Activated naive CD4-positive, alpha-beta T cell treated with anti-CD3 and anti-CD28 coated beads, Interleukin-2, amount 10 ng/mL, durations not matched to agents 7 days and 5 days (primary cell): ENCODE measurements at regions not wholly inside any gene's neighbourhood (a gene's known extent, or its start where the extent isn't known, plus 50 kb on each side); places are given as distances from the start of the nearest gene placed in this dataset.
A peak's percentile ranks its signal among the peaks of the same experiment; 100 is the strongest.

Experiments used
- CTCF ChIA-PET: fragments of 350-600 bp; sonication (Branson Sonifier 250); formaldehyde crosslinking; loops from one replicate; lab custom pipeline; 2021; ENCODE audit warnings: antibody characterized with exemption; lab: Charles Lee
- DNase-seq: peaks from one replicate; pipeline ENCODE4 v3.0.0-alpha.2; 2020
- H3K27ac Mint-ChIP-seq: one replicate; pipeline ENCODE4 v1.8.0; 2021; ENCODE audit warnings: mild to moderate bottlenecking, moderate library complexity, mixed read lengths
- H3K27me3 Mint-ChIP-seq: one replicate; pipeline ENCODE4 v1.8.0; 2021; ENCODE audit warnings: mild to moderate bottlenecking, mixed read lengths
- H3K36me3 Mint-ChIP-seq: one replicate; pipeline ENCODE4 v1.8.0; 2021; ENCODE audit warnings: mixed read lengths
- H3K4me1 Mint-ChIP-seq: one replicate; pipeline ENCODE4 v1.8.0; 2021; ENCODE audit warnings: mixed read lengths
- H3K4me3 Mint-ChIP-seq: one replicate; pipeline ENCODE4 v1.8.0; 2021; ENCODE audit warnings: mild to moderate bottlenecking, moderate library complexity, mixed read lengths
- H3K9me3 Mint-ChIP-seq: one replicate; pipeline ENCODE4 v1.8.0; 2021; ENCODE audit warnings: mixed read lengths

DNA sequence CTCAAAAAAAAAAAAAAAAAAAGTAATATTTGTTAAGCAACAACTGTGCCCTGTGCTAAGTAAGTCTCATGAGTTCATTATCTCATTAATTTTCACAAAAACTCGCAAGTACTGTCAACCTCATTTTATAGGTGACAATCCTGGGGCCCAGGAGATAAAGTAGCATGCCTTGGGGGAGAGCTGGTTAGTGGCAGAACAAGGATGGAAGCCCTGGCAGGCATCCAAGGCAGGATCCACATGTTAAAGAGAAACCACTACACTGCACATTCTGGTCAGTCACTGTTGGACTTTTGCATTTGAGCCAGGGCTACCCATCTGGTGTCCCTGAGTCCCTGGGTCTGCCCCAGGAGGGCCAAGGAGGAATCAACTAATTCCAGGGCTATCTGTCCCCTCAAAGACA, 54.6 kb downstream of the ZFP36L2 start:
- H3K27me3 Mint-ChIP-seq = peaks cover 4% of the 10 kb centered on the region
- CTCF ChIA-PET = interaction anchor here (0.7 to 6.0 kb wide), 10 partner anchors 9 to 56 kb away, joined by 3 to 88 read pairs (median 17); partner anchors contain the start of gene ZFP36L2
- DNase-seq = no peak
- peaks cover 93% of the 10 kb centered on the region for H3K4me1 Mint-ChIP-seq
- H3K4me3 Mint-ChIP-seq = peak overlapping the region; percentile 34
- H3K36me3 Mint-ChIP-seq = peaks cover 2% of the 10 kb centered on the region
- H3K9me3 Mint-ChIP-seq = no peaks in the 10 kb centered on the region
- peak overlapping the region; percentile 84 for H3K27ac Mint-ChIP-seq

DNA sequence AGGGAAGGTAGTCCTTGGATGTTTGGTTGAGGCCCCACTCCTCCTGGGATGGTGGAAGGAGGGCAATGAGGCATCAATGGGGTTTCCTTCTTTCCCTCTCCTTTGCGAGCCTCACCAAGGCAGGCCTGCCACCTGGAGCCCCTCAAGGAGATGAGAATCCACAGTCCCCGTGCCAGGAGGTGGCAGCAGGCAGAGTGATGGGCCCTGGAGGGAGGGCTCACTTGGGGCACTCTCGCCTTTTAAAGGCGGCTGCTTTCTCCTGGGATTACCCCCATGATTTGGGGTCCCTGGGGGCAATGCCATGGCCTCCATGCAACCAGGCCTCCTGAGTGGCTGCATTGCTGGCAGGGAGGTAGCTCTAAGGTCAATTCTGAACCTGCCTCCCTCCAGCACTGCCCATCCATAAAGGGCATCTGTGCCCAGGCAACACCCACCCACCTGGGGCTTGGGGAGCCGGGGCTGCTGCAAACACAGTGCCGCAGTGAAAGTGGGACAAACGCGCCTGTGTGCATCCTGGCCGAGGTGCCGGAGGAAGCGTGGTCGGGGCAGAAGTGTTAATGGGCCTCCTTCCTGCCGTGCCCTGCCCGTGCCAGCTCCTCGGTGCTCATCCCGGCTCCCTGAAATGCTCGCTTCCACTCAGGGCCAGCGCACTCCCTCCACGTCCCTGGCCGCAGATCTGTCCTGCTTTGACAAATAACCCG, 55.9 kb downstream of the ZFP36L2 start:
- H3K27me3 Mint-ChIP-seq = peaks cover 4% of the 10 kb centered on the region
- peak overlapping the region; percentile 95 for H3K27ac Mint-ChIP-seq
- peak overlapping the region; percentile 76 for H3K4me3 Mint-ChIP-seq
- H3K9me3 Mint-ChIP-seq = no peaks in the 10 kb centered on the region
- H3K36me3 Mint-ChIP-seq = peaks cover 2% of the 10 kb centered on the region
- CTCF ChIA-PET = interaction anchor here (0.7 to 6.0 kb wide), 20 partner anchors 8 to 256 kb away, joined by 3 to 88 read pairs (median 6); partner anchors contain the start of gene ZFP36L2
- H3K4me1 Mint-ChIP-seq = peaks cover 86% of the 10 kb centered on the region
- peak; percentile 47 for DNase-seq

- CTCF ChIA-PET = interaction anchor here (0.7 to 6.0 kb wide), 19 partner anchors 8 to 257 kb away, joined by 3 to 88 read pairs (median 6); partner anchors contain the start of gene ZFP36L2
- Mint-ChIP-seq H3K27me3 (peaks cover 4% of the 10 kb centered on the region), H3K4me3 (peak overlapping the region; percentile 76), H3K4me1 (peaks cover 86% of the 10 kb centered on the region), H3K27ac (peak overlapping the region; percentile 95), H3K36me3 (peaks cover 2% of the 10 kb centered on the region), H3K9me3 (no peaks in the 10 kb centered on the region)
- peak; percentile 83 for DNase-seq
These were observed 56.4 kb downstream of the ZFP36L2 start for GRCh38 chr2:43169987-43170386.

DNA sequence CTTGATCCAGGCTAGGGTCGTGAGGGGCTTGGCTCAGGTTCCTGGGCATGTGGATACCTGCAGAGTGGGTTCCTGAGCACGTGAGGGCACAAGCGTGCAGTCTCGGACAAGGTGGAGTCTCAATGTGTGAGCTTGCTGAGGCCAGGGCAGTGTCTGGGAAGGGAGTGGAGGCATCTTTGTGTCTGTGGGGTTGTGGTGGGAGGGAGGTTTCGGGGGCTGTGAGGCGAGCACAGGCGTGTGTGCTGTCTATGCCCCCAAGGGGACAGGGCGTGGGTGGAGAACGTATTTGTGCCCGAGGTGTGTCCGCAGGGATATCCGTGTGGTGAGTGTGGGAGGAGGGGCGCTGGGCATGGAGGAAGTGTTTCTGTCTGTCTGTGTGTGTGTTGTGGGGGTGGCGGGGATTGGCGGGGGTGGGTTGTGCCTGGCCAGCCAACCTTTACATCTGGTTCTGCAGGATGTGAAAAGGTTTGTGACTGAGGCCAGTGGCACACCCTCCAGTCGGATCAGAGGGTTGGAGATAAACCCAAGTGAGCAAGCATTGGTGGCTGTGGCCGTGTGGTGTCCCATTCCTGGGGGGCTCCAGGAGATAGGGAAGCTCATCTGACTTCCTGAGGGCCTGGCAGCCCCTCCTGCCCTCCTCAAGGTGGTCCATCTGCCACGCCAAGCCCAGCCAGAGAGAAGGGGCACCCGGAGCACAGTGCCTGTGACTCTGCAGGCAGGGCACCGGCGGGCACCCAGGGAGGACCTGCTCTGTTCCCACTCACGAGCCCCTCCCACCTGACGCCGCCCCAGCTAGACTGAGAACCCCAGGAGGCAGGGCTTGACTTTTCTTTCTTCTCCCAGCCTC, 57.1 kb downstream of the ZFP36L2 start:
- H3K9me3 Mint-ChIP-seq = no peaks in the 10 kb centered on the region
- peak; percentile 66 for DNase-seq

GRCh38 chr2:43168016-43168369, 58.4 kb downstream of the ZFP36L2 start:
- CTCF ChIA-PET = interaction anchor here (2.4 to 6.0 kb wide), 8 partner anchors 8 to 60 kb away, joined by 7 to 88 read pairs (median 26); partner anchors contain the start of gene ZFP36L2
- Mint-ChIP-seq H3K9me3 (no peaks in the 10 kb centered on the region), H3K27ac (peak overlapping the region; percentile 95), H3K4me1 (peaks cover 78% of the 10 kb centered on the region), H3K27me3 (peaks cover 4% of the 10 kb centered on the region), H3K36me3 (peaks cover 2% of the 10 kb centered on the region), H3K4me3 (peak overlapping the region; percentile 76)
- DNase-seq = no peak

More for the DNA sequence above, 57.1 kb downstream of the ZFP36L2 start:
- peak overlapping the region; percentile 95 for H3K27ac Mint-ChIP-seq
- H3K4me3 Mint-ChIP-seq = peak overlapping the region; percentile 76
- peaks cover 83% of the 10 kb centered on the region for H3K4me1 Mint-ChIP-seq
- peaks cover 4% of the 10 kb centered on the region for H3K27me3 Mint-ChIP-seq
- H3K36me3 Mint-ChIP-seq = peaks cover 2% of the 10 kb centered on the region
- CTCF ChIA-PET = interaction anchor here (0.9 to 6.0 kb wide), 17 partner anchors 9 to 59 kb away, joined by 3 to 88 read pairs (median 7); partner anchors contain the start of gene ZFP36L2

GRCh38 chr2:43165378-43166069, 60.9 kb downstream of the ZFP36L2 start:
- Mint-ChIP-seq H3K4me3 (no peak overlapping the region), H3K36me3 (no peaks in the 10 kb centered on the region), H3K9me3 (no peaks in the 10 kb centered on the region), H3K27ac (no peak overlapping the region), H3K27me3 (peaks cover 4% of the 10 kb centered on the region), H3K4me1 (peaks cover 77% of the 10 kb centered on the region)
- CTCF ChIA-PET = interaction anchor here (1.0 kb wide), 1 partner anchor 55 kb away, joined by 4 read pairs; no protein-coding TSS in a partner anchor
- DNase-seq = no peak

GRCh38 chr2:43164686-43165085, 61.7 kb downstream of the ZFP36L2 start:
- H3K27ac Mint-ChIP-seq = no peak overlapping the region

GRCh38 chr2:43163584-43164270, 62.7 kb downstream of the ZFP36L2 start:
- CTCF ChIA-PET = interaction anchor here (0.6 to 1.4 kb wide), 4 partner anchors 11 to 61 kb away, joined by 3 to 4 read pairs (median 3); no protein-coding TSS in a partner anchor
- DNase-seq = no peak
- H3K27ac Mint-ChIP-seq = no peak overlapping the region
- H3K4me1 Mint-ChIP-seq = peaks cover 77% of the 10 kb centered on the region
- H3K4me3 Mint-ChIP-seq = no peak overlapping the region
- H3K36me3 Mint-ChIP-seq = no peaks in the 10 kb centered on the region
- H3K9me3 Mint-ChIP-seq = no peaks in the 10 kb centered on the region
- no peaks in the 10 kb centered on the region for H3K27me3 Mint-ChIP-seq

More at GRCh38 chr2:43164686-43165085, 61.7 kb downstream of the ZFP36L2 start:
- no peak for DNase-seq
- no peaks in the 10 kb centered on the region for H3K9me3 Mint-ChIP-seq
- H3K27me3 Mint-ChIP-seq = no peaks in the 10 kb centered on the region
- CTCF ChIA-PET = interaction anchor here (1.0 kb wide), 2 partner anchors 49 to 56 kb away, joined by 3 to 4 read pairs; no protein-coding TSS in a partner anchor
- H3K4me1 Mint-ChIP-seq = peaks cover 77% of the 10 kb centered on the region
- H3K4me3 Mint-ChIP-seq = no peak overlapping the region
- no peaks in the 10 kb centered on the region for H3K36me3 Mint-ChIP-seq

DNA sequence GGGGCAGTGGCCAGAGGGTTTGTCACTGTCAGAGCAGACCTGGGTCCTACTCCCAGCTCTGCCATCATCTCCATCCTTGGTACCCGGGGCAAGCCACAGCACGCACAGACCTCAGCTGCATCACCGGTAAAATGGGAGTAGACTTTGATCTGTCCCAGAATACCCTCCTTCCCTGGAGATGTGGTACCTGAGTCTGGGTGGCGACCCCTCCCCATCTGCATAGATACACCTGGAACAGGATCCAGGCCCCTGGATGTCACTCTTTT, 64.0 kb downstream of the ZFP36L2 start:
- Mint-ChIP-seq H3K27me3 (no peaks in the 10 kb centered on the region), H3K27ac (no peak overlapping the region), H3K4me3 (no peak overlapping the region), H3K4me1 (peaks cover 77% of the 10 kb centered on the region), H3K36me3 (no peaks in the 10 kb centered on the region), H3K9me3 (no peaks in the 10 kb centered on the region)
- DNase-seq = no peak
- CTCF ChIA-PET = interaction anchor here (1.1 to 1.4 kb wide), 3 partner anchors 27 to 65 kb away, joined by 3 read pairs; no protein-coding TSS in a partner anchor

DNA sequence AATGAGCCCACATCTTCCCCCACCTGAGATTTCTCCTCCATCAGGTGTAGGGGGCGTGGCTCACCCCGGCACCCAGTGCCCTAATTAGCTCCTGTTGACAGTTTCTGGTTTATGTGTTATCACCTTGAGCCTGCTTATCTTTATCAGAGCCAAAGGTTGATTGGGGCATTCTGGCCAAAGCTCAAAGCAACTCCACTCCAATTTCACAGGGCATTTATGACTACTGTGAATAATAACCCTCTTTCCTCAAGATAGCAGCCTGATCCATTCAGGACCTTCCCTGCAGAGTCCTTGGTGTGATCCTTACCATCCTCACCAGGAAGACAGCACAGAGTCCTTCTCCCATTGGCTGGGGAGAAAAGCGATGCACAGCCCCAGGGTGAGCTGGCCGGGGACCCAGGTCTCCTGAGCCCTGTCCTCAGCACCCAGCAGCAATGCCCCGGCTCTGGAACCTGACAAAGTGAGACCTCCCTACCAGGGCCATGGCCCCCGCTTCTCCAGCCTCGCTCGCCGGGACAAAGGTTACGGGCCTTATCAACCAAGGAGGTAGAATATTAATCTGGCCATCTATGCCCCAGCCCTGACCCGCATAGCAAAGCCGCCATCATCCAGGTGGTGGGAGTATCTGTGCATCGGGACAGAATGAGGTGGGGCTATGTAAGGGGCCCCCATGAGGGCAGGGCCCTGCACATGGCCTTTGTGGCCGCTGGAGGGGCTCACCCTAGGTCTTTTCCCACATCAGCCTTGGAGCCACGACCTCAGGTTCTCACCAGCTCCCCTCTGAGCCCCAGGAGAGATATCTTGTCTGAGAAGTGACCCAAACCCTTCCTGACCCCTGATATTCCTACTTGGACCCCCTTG, 64.5 kb downstream of the ZFP36L2 start:
- Mint-ChIP-seq H3K27ac (peak overlapping the region; percentile 82), H3K9me3 (no peaks in the 10 kb centered on the region), H3K27me3 (no peaks in the 10 kb centered on the region), H3K4me1 (peaks cover 79% of the 10 kb centered on the region), H3K36me3 (no peaks in the 10 kb centered on the region), H3K4me3 (no peak overlapping the region)
- no peak for DNase-seq
- CTCF ChIA-PET = interaction anchor here (1.1 to 3.3 kb wide), 4 partner anchors 8 to 66 kb away, joined by 3 to 26 read pairs (median 3); no protein-coding TSS in a partner anchor

- DNase-seq = no peak
- H3K27me3 Mint-ChIP-seq = no peaks in the 10 kb centered on the region
- peak overlapping the region; percentile 98 for H3K27ac Mint-ChIP-seq
- CTCF ChIA-PET = interaction anchor here (0.6 to 3.3 kb wide), 2 partner anchors 9 to 56 kb away, joined by 4 to 26 read pairs; no protein-coding TSS in a partner anchor
- no peaks in the 10 kb centered on the region for H3K36me3 Mint-ChIP-seq
- peaks cover 81% of the 10 kb centered on the region for H3K4me1 Mint-ChIP-seq
- no peaks in the 10 kb centered on the region for H3K9me3 Mint-ChIP-seq
- no peak overlapping the region for H3K4me3 Mint-ChIP-seq
These were observed 65.6 kb downstream of the ZFP36L2 start for GRCh38 chr2:43160778-43161177.

GRCh38 chr2:43159797-43160196, 66.6 kb downstream of the ZFP36L2 start:
- CTCF ChIA-PET = interaction anchor here (0.7 to 3.3 kb wide), 2 partner anchors 10 to 62 kb away, joined by 3 to 26 read pairs; no protein-coding TSS in a partner anchor
- no peaks in the 10 kb centered on the region for H3K9me3 Mint-ChIP-seq
- DNase-seq = peak; percentile 39
- H3K4me3 Mint-ChIP-seq = peak overlapping the region; percentile 53
- H3K27me3 Mint-ChIP-seq = no peaks in the 10 kb centered on the region
- peak overlapping the region; percentile 98 for H3K27ac Mint-ChIP-seq
- no peaks in the 10 kb centered on the region for H3K36me3 Mint-ChIP-seq
- H3K4me1 Mint-ChIP-seq = peaks cover 78% of the 10 kb centered on the region
